Umbilical cord (tissue), 1 donor: ENCODE measurements at regions not wholly inside any gene's neighbourhood (a gene's known extent, or its start where the extent isn't known, plus 50 kb on each side); places are given as distances from the start of the nearest gene placed in this dataset.

Experiments
- DNase-seq: peaks from one replicate; pipeline ENCODE4 v3.0.0-alpha.2; 2015; ENCODE audit warnings: low spot score

GRCh38 chr3:182460303-182460702, 333.0 kb upstream of the ATP11B start:
- no peak for DNase-seq

- no peak for DNase-seq
Observed at GRCh38 chr3:182462152-182462551, 331.2 kb upstream of the ATP11B start.

- DNase-seq: no peak
Observed at GRCh38 chr3:182464513-182465145, 328.7 kb upstream of the ATP11B start.

GRCh38 chr3:182465301-182466185, 327.8 kb upstream of the ATP11B start:
- no peak for DNase-seq

- DNase-seq: no peak
Observed at GRCh38 chr3:182469086-182469485, 324.2 kb upstream of the ATP11B start.

- DNase-seq: no peak
Observed at GRCh38 chr3:182470187-182470586, 323.1 kb upstream of the ATP11B start.

- no peak for DNase-seq
Observed at GRCh38 chr3:182473191-182473710, 320.1 kb upstream of the ATP11B start.

- DNase-seq: no peak
Observed at GRCh38 chr3:182478369-182478768, 314.9 kb upstream of the ATP11B start.

- peak; percentile 45 for DNase-seq
Observed at GRCh38 chr3:182479419-182480336, 313.6 kb upstream of the ATP11B start.

- DNase-seq: no peak
Observed at GRCh38 chr3:182482705-182483104, 310.6 kb upstream of the ATP11B start.

GRCh38 chr3:182484682-182485081, 308.6 kb upstream of the ATP11B start:
- DNase-seq: no peak

- peak; percentile 54 for DNase-seq
Observed at GRCh38 chr3:182485301-182485700, 308.0 kb upstream of the ATP11B start.

- DNase-seq: peak; percentile 16
Observed at GRCh38 chr3:182486463-182486862, 306.8 kb upstream of the ATP11B start.

GRCh38 chr3:182487143-182487542, 306.2 kb upstream of the ATP11B start:
- peak; percentile 26 for DNase-seq

- no peak for DNase-seq
Observed at GRCh38 chr3:182487611-182488010, 305.7 kb upstream of the ATP11B start.

GRCh38 chr3:182490596-182491491, 302.5 kb upstream of the ATP11B start:
- peak; percentile 25 for DNase-seq

GRCh38 chr3:182491577-182491976, 301.7 kb upstream of the ATP11B start:
- no peak for DNase-seq

- no peak for DNase-seq
Observed at GRCh38 chr3:182492536-182492935, 300.8 kb upstream of the ATP11B start.

- DNase-seq: no peak
Observed at GRCh38 chr3:182500289-182500688, 293.0 kb upstream of the ATP11B start.

- no peak for DNase-seq
Observed at GRCh38 chr3:182501856-182502255, 291.4 kb upstream of the ATP11B start.

GRCh38 chr3:182503401-182503800, 289.9 kb upstream of the ATP11B start:
- DNase-seq: no peak
